HG03097 (cell line): ENCODE measurements at regions not wholly inside any gene's neighbourhood (a gene's known extent, or its start where the extent isn't known, plus 50 kb on each side); places are given as distances from the start of the nearest gene placed in this dataset.

Experiments
- ATAC-seq: cut with Tn5 transposase; IDR thresholded peaks from one replicate; pipeline ENCODE4 v1.9.1; 2021; ENCODE audit not compliant: unreplicated experiment, low FRiP score

- no peak for ATAC-seq
These were observed 84.2 kb downstream of the KCNRG start for GRCh38 chr13:50099473-50099872.

- no peak for ATAC-seq
These were observed 86.3 kb downstream of the KCNRG start for GRCh38 chr13:50101590-50101989.

- ATAC-seq: no peak
These were observed 89.2 kb downstream of the KCNRG start for GRCh38 chr13:50104493-50104892.

- ATAC-seq: peak; percentile 68
These were observed 91.3 kb downstream of the KCNRG start for GRCh38 chr13:50106559-50106958.

- ATAC-seq: no peak
These were observed 92.0 kb downstream of the KCNRG start for GRCh38 chr13:50107205-50107604.

- no peak for ATAC-seq
These were observed 99.7 kb downstream of the KCNRG start for GRCh38 chr13:50114961-50115360.

- ATAC-seq: no peak
These were observed 100.5 kb downstream of the KCNRG start for GRCh38 chr13:50115695-50116094.

- ATAC-seq: no peak
These were observed 101.3 kb downstream of the KCNRG start for GRCh38 chr13:50116430-50116973.

GRCh38 chr13:50119591-50119990 lies 104.3 kb downstream of the KCNRG start:
- no peak for ATAC-seq

- no peak for ATAC-seq
These were observed 107.2 kb downstream of the KCNRG start for GRCh38 chr13:50122455-50122854.

- ATAC-seq: no peak
These were observed 107.8 kb downstream of the KCNRG start for GRCh38 chr13:50123002-50123401.

GRCh38 chr13:50123515-50123861 lies 108.2 kb downstream of the KCNRG start:
- ATAC-seq: peak; percentile 1

- ATAC-seq: peak; percentile 46
These were observed 108.8 kb downstream of the KCNRG start for GRCh38 chr13:50123862-50124535.

- ATAC-seq: peak; percentile 28
These were observed 109.5 kb downstream of the KCNRG start for GRCh38 chr13:50124536-50125303.

GRCh38 chr13:50125304-50125553 lies 110.0 kb downstream of the KCNRG start:
- ATAC-seq: peak; percentile 16

- peak; percentile 19 for ATAC-seq
These were observed 110.5 kb downstream of the KCNRG start for GRCh38 chr13:50125554-50126262.

- ATAC-seq: no peak
These were observed 111.2 kb downstream of the KCNRG start for GRCh38 chr13:50126263-50126992.

GRCh38 chr13:50126993-50127725 lies 111.9 kb downstream of the KCNRG start:
- ATAC-seq: no peak

GRCh38 chr13:50127726-50128291 lies 112.6 kb downstream of the KCNRG start:
- ATAC-seq: no peak

- no peak for ATAC-seq
These were observed 113.2 kb downstream of the KCNRG start for GRCh38 chr13:50128428-50128931.
